HG02798 (cell line): ENCODE measurements at regions not wholly inside any gene's neighbourhood (a gene's known extent, or its start where the extent isn't known, plus 50 kb on each side); places are given as distances from the start of the nearest gene placed in this dataset.

ENCODE experiments used
- ATAC-seq: cut with Tn5 transposase; IDR thresholded peaks from one replicate; pipeline ENCODE4 v1.9.1; 2021; ENCODE audit warnings: mild to moderate bottlenecking; ENCODE audit not compliant: unreplicated experiment, poor library complexity

GRCh38 chr18:61731178-61731577, 161.6 kb downstream of the RNF152 start:
- no peak for ATAC-seq

DNA sequence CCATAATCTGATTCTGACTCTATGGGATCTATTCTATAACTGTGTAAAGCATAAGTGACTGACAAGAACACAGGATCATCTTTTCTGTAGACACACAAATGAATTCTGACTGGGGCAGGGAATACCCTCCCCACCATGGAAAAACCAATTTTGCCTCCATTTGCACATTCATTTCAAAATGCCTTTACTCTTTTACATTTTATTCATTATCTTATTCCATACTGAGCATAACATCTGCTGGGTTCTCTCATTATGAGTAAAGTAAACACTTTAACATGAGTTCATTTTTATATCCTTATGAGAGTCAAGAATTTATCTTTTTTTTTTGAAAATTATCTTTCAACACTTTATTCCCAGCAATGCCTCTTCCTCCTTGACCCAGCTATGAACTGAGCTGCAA, 163.5 kb downstream of the RNF152 start:
- ATAC-seq, result no peak

GRCh38 chr18:61727241-61728193, 165.3 kb downstream of the RNF152 start:
- ATAC-seq, result no peak

DNA sequence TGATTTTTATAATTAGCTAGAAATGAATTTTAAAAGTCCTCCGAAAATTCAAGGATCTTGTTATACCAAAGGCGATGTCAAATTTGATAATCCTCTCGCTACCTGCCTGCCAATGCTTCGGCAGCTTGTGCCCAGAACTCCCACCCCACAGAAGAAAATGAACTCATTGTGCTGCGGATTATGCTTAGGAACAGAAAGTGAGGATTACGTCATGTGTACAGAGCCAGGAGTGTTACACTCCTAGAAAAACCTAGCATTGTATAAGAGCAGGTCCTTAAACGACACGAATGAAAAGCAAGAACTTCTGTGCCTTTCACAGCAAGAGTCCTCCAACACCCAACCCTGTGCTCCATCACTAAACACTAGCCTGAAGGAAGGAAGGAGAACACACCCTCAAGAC, 168.3 kb downstream of the RNF152 start:
- no peak for ATAC-seq

GRCh38 chr18:61722247-61722646, 170.6 kb downstream of the RNF152 start:
- ATAC-seq, result no peak

GRCh38 chr18:61720496-61720895, 172.3 kb downstream of the RNF152 start:
- ATAC-seq, result no peak

DNA sequence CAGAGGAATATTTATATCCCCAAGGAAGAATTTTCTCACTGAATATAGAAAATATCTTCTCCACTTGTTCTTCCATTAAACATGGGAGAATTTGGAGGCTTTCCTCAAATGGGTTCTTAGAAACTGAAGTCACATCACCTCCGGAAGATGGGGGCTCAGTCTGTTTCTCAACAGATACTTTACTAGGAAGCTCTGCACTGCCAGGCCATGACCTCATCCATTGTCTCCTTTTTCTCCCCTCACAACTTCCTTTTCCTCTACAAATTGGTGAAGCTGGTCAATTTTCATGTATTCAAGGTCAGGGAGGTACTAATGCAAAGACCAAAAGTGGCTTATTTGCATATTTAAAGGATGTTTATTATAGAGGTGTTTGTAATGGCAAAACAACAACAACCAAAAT, 173.1 kb downstream of the RNF152 start:
- ATAC-seq, result no peak

DNA sequence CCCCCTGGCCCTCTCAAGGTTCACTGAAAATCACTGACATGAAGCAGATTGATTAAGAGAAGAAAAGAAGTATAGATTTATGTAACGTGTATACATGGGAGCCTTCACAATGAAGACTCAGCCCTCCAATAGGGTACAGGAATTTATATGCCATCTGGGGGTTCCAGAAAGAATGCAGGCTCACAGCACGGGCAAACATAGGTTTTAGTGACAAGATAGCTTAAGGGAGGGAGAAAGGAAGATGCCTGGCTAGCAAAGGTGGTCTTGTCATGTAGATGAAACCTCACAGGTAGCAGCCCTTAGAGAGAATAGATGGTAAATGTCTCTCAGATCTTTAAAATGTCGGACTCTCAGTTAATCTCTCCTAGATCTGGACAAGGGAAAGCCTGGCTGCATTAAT, 173.9 kb downstream of the RNF152 start:
- no peak for ATAC-seq

GRCh38 chr18:61714421-61714820, 178.4 kb downstream of the RNF152 start:
- ATAC-seq, result no peak

GRCh38 chr18:61713502-61713901, 179.3 kb downstream of the RNF152 start:
- ATAC-seq, result no peak

DNA sequence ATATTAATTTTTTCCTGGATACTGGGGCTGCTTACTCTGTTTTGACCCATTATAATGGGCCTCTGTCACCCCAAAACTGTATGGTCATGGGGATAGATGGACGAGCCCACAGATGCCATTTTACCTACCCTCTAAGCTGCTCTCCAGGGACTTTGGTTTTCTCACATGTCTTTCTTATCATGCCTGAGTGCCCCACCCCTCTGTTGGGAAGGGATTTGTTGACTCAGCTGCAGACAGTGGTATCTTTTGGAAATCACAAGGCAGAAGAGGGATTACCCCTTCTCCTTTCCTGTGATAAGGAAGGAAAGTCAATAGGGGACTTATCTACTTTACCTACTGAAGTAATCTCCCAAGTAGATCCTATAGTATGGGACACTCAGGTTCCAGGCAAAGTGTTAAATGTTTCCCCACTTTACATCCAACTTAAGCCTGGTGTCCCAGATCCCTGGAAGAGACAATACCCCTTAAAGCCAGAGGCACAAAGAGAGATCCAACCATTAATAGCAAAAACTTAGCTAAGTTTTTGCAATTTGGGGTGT, 182.7 kb downstream of the RNF152 start:
- ATAC-seq, result no peak

- no peak for ATAC-seq
These were observed 186.4 kb downstream of the RNF152 start for GRCh38 chr18:61706276-61706915.

DNA sequence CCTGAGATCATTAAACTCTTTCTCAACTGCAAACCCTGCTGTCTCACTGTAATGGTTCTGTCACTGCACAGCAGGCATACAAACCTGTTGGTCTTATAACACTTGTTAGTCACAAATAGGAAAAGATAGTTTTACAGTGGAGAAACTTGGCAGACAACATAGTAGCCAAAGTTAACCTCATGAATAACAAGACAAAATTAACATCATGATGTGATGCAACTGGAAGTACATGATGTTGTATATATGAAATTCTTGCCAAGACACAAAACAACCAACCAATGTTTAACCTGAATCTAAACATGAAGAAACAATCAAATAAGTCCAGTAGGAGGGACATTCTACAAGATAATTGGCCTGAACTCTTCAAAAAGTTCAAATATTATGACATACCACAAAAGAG, 189.3 kb downstream of the RNF152 start:
- no peak for ATAC-seq

- no peak for ATAC-seq
These were observed 190.8 kb downstream of the RNF152 start for GRCh38 chr18:61702007-61702406.

GRCh38 chr18:61699397-61700110, 193.3 kb downstream of the RNF152 start:
- ATAC-seq, result no peak

DNA sequence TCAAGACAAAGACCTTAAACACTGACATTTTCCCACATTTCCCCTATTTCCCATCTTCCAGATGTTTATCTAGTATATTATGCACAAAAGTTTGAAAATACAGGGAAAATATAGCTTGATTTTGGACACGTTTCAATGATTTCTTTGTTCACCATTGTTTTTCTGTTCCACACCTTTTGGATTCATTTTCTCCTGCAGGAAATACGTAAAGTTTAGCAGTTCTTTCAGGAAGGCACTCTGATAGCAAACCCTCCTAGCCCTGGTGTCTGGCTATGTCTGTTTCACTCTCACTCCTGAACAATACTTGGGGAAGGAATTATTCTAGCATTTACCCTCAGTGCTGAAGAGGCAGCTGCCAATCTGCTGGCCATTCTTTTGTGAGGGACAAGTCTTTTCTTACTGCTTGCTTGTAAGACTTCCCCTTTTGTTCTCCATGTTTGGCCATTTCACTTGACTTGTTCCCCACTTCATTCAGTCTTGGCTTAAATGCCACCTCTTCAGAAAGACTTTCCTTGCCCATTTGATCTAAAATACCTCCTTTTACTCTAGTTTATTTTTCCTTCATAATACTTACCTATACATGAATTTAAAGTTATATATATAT, 195.4 kb downstream of the RNF152 start:
- ATAC-seq, result no peak

- ATAC-seq, result no peak
These were observed 198.6 kb downstream of the RNF152 start for GRCh38 chr18:61694236-61694635.

- no peak for ATAC-seq
These were observed 202.2 kb downstream of the RNF152 start for GRCh38 chr18:61690418-61691138.

DNA sequence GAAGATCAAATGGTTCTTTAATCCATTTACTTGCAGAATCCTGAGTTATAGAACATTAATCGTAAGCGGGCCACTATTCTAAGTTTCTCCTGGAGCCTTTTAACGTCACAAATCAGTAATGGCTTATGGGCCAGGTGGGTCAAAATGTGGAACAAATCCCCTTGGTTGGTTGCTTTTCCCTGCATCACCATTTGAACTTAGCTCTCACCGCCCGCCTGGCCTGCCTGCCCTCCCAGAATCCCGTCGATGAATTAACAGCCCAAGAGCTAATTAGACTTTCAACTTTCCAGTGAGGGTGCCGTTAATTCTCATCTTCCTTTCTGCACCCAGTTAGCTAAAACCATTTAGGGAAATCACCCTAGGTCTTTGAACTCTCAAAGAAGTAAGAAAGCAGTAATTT, 205.5 kb downstream of the RNF152 start:
- ATAC-seq, result no peak

GRCh38 chr18:61683856-61684255, 209.0 kb downstream of the RNF152 start:
- no peak for ATAC-seq
